ENCODE measurements at regions not wholly inside any gene's neighbourhood (a gene's known extent, or its start where the extent isn't known, plus 50 kb on each side); places are given as distances from the start of the nearest gene placed in this dataset.

DNA sequence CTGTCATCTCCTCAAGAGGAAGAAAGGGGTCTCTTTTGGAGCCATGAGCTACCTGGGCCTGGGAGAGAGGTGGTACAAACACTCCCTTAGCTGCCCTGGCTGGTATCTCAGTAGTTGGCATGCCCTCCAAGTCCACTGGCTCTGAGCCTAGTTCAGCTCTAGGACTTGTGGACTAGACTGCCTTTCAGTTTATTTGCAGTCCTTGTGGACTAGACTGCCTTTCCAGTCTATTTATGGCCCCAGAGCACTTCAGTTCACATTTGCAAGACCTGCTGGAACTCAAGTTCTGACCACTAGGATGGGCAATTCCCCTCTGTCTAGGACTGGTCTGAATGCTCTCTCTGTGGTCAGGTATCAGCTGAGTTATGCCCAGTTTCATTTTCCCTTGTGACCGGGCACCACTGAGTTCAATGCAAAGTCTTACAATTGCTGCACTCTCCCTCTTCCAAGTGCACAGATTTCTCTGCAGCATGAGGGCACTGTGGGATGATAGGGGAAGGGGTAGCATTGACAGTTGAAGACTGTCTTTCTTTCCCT is 1019.0 kb downstream of the TAF11L14 start:
- Histone ChIP-seq H3K4me1 (ENCODE audit: control insufficient read depth, extremely low read depth, insufficient read depth, low read length) (no peaks in the 10 kb centered on the region), H3K4me3 (ENCODE audit: control insufficient read depth in 2 of 3, extremely low read depth in 1 of 3, insufficient read depth in 2 of 3, low read depth in 1 of 3, low read length in 3 of 3) (no peak overlapping the region), H4K20me1 (ENCODE audit: control insufficient read depth, extremely low read depth, insufficient read depth, low read length) (no peaks in the 10 kb centered on the region), H3K79me2 (ENCODE audit: control insufficient read depth, insufficient read depth, low read length) (no peaks in the 10 kb centered on the region), H3K9me3 (ENCODE audit: control insufficient read depth, low read depth, low read length) (no peaks in the 10 kb centered on the region), H3K36me3 (ENCODE audit: control insufficient read depth in 2 of 2, extremely low read depth in 1 of 2, insufficient read depth in 2 of 2, low read length in 2 of 2) (no peaks in the 10 kb centered on the region), H3K9ac (ENCODE audit: control insufficient read depth, extremely low read depth, insufficient read depth, low read length) (no peak overlapping the region), H3K27ac (ENCODE audit: control insufficient read depth, insufficient read depth, low read length) (no peak overlapping the region), H3K4me2 (ENCODE audit: control insufficient read depth, extremely low read depth, insufficient read depth, low read depth, low read length) (no peak overlapping the region), H3K27me3 (ENCODE audit: control insufficient read depth, extremely low read depth, insufficient read depth, low read length) (no peaks in the 10 kb centered on the region), H2AFZ (ENCODE audit: control insufficient read depth, low read length) (no peak overlapping the region), H3K9me1 (ENCODE audit: control insufficient read depth, extremely low read depth, insufficient read depth, low read length) (no peaks in the 10 kb centered on the region)
- TF ChIP-seq CTCF (optimal IDR thresholded peaks at IDR 0.05 in 1 of 3, IDR thresholded peaks at IDR 0.05 in 1 of 3, conservative IDR thresholded peaks at IDR 0.05 in 1 of 3; ENCODE audit: extremely low read depth in 1 of 3, insufficient read depth in 2 of 3, low read length in 3 of 3) (no peak), EZH2 (IDR thresholded peaks at IDR 0.05; ENCODE audit: low read length) (no peak)
- no peak for DNase-seq (ENCODE audit: low read depth, low spot score)
- no peak for FAIRE-seq
- dilution Hi-C loops (cut with MboI; ENCODE audit: extremely low pct_ligation_motif_present, low sequenced_read_pairs) = no loop called here

GRCh38 chr5:18660511-18660910 is 1026.3 kb downstream of the TAF11L14 start:
- Histone ChIP-seq H3K79me2 (ENCODE audit: control insufficient read depth, insufficient read depth, low read length) (no peaks in the 10 kb centered on the region), H3K4me2 (ENCODE audit: control insufficient read depth, extremely low read depth, insufficient read depth, low read depth, low read length) (no peak overlapping the region), H3K27ac (ENCODE audit: control insufficient read depth, insufficient read depth, low read length) (no peak overlapping the region), H3K9ac (ENCODE audit: control insufficient read depth, extremely low read depth, insufficient read depth, low read length) (no peak overlapping the region), H3K9me1 (ENCODE audit: control insufficient read depth, extremely low read depth, insufficient read depth, low read length) (no peaks in the 10 kb centered on the region), H4K20me1 (ENCODE audit: control insufficient read depth, extremely low read depth, insufficient read depth, low read length) (no peaks in the 10 kb centered on the region), H3K9me3 (ENCODE audit: control insufficient read depth, low read depth, low read length) (no peaks in the 10 kb centered on the region), H3K27me3 (ENCODE audit: control insufficient read depth, extremely low read depth, insufficient read depth, low read length) (no peaks in the 10 kb centered on the region), H2AFZ (ENCODE audit: control insufficient read depth, low read length) (no peak overlapping the region), H3K4me1 (ENCODE audit: control insufficient read depth, extremely low read depth, insufficient read depth, low read length) (no peaks in the 10 kb centered on the region), H3K4me3 (ENCODE audit: control insufficient read depth in 2 of 3, extremely low read depth in 1 of 3, insufficient read depth in 2 of 3, low read depth in 1 of 3, low read length in 3 of 3) (no peak overlapping the region), H3K36me3 (ENCODE audit: control insufficient read depth in 2 of 2, extremely low read depth in 1 of 2, insufficient read depth in 2 of 2, low read length in 2 of 2) (no peaks in the 10 kb centered on the region)
- dilution Hi-C loops (cut with MboI; ENCODE audit: extremely low pct_ligation_motif_present, low sequenced_read_pairs) = no loop called here
- no peak for DNase-seq (ENCODE audit: low read depth, low spot score)
- FAIRE-seq = no peak
- no peak for TF ChIP-seq CTCF (optimal IDR thresholded peaks at IDR 0.05 in 1 of 3, IDR thresholded peaks at IDR 0.05 in 1 of 3, conservative IDR thresholded peaks at IDR 0.05 in 1 of 3; ENCODE audit: extremely low read depth in 1 of 3, insufficient read depth in 2 of 3, low read length in 3 of 3)
- TF ChIP-seq EZH2 (IDR thresholded peaks at IDR 0.05; ENCODE audit: low read length) = no peak
